Jurkat, Clone E6-1 (cell line): ENCODE measurements at regions not wholly inside any gene's neighbourhood (a gene's known extent, or its start where the extent isn't known, plus 50 kb on each side); places are given as distances from the start of the nearest gene placed in this dataset.
"Not testable (repeated sequence)": the region's sequence is repeated elsewhere in the genome, so short reads cannot be mapped to it uniquely, and the experiment has no call there.

Experiments used
- DNase-seq: peaks from one replicate; pipeline ENCODE4 v3.0.0-alpha.2; 2011; ENCODE audit warnings: low read depth, low spot score
- H3K4me3 ChIP-seq: 2 replicates; pipeline ENCODE4 v1.5.1; 2011; ENCODE audit warnings: mild to moderate bottlenecking, low read length, control low read depth, moderate library complexity

DNA sequence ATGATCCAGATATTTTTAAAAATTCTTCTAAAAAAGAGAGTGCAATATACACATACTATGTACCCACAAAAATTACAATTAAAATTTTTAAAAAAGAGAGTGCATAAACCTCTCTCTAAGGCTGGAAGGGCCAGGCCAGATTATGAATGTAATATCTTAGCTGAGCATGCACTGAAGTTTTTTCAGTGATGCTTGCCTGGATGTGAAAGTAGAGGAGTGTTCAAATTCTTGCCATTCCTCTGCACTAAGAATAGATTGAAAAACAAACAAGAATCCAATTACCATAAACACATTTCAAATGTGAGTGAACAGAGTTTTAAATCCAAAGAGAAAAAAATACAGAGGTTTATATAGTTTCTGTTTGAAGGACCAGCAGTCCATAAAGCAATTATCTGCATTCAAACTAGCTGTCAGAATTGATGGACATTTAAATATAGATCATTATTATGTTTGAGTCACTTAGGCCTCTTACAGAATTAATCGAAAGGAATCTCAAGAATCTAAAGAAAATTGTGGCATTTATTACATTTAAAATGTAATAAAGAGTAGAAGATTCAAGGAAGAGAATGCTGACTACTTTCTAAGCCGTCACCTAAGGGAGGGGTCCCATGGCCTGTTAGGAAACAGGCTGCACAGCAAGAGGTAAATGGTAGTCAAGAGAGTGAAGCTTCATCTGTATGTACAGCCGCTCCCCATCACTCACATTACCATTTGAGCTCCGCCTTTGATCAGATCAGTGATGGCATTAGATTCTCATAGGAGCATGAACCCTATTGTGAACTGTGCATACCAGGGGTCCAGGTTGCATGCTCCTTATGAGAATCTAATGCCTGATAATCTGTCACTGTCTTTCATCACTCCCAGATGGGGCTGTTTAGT is 159.3 kb upstream of the MDFIC2 start:
- no peak overlapping the region for H3K4me3 ChIP-seq
- DNase-seq = no peak

DNA sequence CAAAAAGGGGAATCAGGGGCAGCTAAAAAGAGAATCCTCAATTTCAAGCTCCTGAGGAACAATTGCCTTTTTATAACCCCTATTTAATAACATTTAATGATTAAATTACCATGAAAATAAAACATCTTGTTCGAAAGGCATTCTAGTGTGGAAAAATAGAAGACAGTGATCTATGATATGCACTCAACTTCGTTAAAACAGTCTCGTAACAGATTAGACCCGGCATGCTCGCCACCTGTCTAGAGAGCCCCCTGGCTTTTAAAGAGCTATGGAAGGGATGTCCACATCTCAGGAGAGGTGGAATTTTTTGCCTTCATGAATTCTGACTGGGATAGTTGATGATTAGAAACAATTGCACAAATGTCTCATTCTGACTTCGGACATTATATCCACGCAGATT is 153.7 kb upstream of the MDFIC2 start:
- DNase-seq = no peak
- no peak overlapping the region for H3K4me3 ChIP-seq

DNA sequence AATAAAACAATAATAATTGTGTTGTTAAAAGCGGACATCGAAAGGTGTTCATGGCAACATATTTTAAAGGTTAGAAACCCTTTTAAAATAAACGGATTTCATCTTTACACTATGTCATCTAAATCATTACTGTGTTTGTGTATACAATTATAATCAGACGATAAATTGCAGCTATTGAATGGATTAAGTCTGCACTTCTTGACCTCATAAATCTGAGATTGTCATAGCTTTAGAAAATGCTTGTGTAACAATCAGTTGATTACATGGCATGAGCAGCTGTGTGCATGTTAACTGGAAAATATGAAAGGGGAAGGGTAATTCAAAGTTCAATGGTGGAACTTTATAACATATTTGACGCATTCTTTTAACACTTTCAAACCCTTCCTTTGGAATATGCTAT is 152.4 kb upstream of the MDFIC2 start:
- no peak overlapping the region for H3K4me3 ChIP-seq
- DNase-seq = no peak

DNA sequence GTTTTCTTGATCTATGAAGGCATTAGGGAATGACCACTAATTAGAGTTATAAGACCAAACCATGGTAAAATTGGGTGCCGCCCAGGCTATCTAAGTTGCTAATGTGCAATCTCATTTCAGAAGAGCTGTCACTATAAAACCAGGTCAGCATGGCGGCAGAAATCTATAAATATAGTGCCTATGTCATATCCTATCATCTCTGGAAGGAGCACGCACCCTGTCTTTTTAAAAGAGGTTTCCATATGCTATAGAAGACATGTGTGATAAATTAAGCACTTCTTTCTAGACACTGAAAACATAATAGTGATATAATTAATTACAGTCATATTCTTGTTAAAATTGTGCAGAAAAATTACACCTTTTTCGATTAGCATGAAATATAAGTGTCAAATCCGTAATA is 152.0 kb upstream of the MDFIC2 start:
- no peak overlapping the region for H3K4me3 ChIP-seq
- DNase-seq = no peak

DNA sequence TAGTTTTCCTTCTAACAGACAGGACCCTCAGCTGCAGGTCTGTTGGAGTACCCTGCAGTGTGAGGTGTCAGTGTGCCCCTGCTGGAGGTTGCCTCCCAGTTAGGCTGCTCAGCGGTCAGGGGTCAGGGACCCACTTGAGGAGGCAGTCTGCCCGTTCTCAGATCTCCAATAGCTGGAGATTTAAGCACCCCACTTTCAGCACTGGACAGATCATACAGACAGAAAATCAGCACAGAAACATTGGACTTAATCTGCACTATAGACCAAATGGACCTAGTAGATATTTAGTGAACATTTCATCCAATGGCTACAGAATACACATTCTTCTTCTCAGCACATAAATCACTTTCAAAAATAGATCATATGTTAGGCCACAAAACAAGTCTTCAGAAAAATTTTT is 137.8 kb upstream of the MDFIC2 start:
- H3K4me3 ChIP-seq, DNase-seq: not testable (repeated sequence)

DNA sequence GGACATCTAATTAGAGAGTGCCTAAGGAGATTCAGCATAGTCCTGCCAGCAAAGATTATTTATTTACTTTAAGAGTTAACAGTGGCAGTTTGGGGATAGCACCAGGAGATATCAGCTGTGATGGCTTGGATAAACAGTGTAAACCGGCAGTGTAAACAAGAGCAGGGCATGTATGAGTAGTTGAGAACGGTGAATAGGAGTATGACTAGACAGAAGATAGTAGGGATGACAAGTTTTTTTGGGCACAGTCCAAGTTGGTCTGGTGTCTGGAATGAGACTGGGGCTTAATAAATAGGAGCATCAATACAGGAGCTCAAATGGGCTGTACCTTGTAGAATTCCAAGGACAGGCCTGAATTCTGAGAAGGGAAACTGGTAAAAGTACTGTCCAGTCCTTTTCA is 123.0 kb upstream of the MDFIC2 start:
- DNase-seq, H3K4me3 ChIP-seq: not testable (repeated sequence)

DNA sequence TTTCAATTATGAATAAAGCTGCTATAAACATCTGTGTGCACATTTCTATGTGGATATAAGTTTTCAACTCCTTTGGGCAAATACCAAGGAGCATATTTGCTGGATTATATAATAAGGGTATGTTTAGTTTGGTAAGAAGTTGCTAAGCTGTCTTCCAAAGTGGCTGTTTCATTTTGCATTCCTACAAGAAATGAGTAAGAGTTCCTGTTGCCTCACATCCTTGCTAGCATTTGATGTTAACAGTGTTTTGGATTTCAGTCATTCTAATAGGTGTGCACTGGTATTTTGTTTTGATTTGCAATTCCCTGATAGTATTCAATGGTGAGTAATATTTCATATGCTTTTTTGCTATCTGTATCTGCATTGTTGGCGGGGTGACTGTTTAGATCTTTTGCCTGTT is 120.7 kb upstream of the MDFIC2 start:
- no peak overlapping the region for H3K4me3 ChIP-seq
- DNase-seq = no peak

DNA sequence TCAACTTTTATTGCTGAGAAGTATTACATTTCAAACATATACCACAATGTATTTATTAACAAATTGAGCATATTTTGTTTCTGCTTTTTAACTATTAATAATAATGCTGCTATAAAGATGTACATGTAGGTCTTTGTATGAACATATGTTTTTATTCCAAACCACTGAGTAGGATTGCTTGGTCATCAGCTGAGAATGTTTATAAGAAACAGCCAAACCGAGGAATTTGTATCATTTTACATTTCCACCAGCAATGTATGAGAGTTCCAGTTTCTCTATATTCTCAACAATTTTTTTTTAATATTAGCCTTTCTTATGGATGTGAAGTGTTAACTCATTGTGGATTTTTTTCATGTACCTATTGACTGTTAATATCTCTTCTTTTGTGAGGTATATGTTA is 119.5 kb upstream of the MDFIC2 start:
- no peak for DNase-seq
- no peak overlapping the region for H3K4me3 ChIP-seq

DNA sequence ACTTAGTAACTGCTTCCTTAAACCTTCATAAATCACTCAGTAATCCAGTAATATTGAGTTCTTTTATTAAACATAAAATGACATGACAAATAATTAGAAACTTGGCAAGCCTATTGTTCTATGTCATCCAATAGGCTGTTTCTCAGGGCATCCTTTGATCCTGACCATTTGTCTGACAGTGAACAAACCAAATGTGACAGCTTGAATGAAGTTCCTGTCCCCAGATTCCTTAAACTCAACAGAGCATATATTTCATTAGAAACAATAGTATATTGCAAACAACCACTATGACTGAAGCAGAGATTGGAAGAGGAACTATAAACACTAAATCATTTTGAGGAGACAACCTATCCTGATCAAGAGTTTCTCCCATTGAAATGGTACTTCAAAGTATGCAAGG is 113.6 kb upstream of the MDFIC2 start:
- no peak overlapping the region for H3K4me3 ChIP-seq
- DNase-seq = no peak

DNA sequence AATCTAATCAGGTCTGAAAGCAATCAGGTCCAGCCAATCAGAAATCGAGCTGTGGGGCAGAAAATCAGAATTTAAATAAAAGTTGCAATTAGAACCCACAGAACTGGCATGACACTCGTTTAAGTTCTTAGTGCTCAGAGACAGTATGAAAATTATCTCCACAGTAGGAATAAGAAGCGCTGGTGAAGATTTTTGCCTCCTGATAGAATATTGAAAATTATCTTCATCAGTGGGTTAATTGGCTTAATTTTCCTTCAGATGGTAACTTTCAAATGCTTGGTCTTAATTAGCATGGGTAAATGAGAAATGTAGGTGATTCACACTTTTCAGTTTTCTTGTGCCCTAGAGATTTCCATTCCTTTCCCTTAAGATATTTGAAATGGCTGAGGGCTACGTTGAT is 109.1 kb upstream of the MDFIC2 start:
- no peak for DNase-seq
- H3K4me3 ChIP-seq = no peak overlapping the region

DNA sequence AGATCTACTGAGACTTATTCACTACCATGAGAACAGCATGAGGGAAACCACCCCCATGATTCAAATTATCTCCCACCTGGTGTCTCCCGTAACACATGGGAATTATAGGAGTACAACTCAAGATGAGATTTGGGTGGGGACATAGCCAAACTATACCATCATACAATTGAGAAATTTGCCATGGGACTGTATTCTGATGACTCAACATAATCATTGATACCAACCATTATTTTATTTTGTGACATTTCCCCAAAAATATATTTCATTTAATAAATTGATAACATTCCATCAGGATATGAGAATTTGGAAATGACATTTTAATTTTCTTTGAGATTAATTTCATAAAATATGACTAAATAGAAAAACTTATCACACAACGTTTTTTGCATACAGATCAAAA is 96.6 kb upstream of the MDFIC2 start:
- no peak overlapping the region for H3K4me3 ChIP-seq
- DNase-seq = no peak

DNA sequence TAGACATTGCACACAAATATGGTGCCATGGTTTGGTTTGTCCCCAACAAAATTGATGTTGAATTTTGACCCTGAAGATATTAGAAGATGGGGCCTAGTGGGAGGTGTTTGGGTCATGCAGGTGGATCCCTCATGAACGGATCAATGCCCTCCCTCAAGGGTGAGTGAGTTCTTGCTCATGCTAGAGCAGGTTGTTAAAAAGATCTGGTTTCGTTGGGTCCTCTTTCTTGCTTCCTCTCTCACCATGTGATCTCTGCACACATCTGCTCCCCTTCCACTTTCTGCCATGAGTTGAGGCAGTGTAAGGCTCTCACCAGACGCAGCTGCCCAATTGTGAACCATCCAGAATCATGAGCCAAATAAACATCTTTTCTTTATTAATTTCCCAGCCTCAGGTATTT is 87.8 kb upstream of the MDFIC2 start:
- no peak for DNase-seq
- no peak overlapping the region for H3K4me3 ChIP-seq

DNA sequence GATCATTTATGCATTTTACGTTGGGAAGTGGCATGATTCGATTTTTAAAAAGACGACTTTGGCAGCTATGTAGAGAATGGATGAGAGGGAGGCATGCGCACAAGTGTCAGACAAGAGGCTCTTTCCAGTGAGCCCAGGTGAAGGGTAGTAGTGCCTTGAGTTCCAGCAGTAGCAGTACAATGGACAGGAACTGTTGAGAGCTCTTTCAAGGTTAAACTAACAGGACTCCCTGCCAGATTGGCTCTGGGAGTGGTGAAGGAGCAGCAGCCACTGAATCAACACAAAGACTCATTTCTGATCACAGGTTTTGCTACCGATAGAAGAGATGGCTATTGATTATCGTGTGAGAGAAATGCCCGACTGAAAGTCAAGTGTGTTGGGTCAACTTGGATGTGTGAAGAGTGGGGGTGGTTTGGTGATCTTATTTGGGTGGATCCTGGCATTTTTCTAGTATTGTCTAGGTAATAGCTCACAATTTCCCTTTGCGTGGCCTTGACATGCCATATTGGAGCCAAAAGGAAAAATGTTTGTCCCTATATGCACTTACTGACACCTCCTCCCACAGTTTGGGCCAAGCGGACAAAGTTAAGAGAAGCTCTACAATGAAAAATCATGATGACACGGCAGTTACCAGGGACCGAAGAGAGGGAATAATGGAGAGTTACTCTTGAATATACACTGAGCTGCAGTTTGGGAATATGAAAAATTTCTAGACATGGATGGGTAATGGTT is 81.6 kb upstream of the MDFIC2 start:
- no peak for DNase-seq
- no peak overlapping the region for H3K4me3 ChIP-seq

DNA sequence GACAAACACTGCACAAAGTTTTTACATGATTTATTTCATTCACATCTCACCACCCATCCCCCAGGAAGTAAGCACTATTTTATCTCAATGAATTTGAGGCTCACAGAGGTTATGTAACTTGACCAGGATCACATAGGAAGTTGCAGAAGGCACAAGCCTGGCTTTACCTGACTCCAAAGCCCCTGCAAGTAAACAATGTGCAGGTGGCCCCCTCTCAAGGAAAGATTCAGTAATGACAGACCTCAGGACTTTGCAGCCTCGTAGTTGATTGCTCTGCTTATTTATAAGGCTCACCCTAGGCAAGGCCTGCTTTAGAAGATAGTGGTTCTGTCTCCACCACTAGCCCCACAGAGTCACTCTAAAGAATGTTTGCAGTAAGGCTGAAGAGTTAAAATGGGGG is 79.8 kb upstream of the MDFIC2 start:
- H3K4me3 ChIP-seq = no peak overlapping the region
- no peak for DNase-seq

DNA sequence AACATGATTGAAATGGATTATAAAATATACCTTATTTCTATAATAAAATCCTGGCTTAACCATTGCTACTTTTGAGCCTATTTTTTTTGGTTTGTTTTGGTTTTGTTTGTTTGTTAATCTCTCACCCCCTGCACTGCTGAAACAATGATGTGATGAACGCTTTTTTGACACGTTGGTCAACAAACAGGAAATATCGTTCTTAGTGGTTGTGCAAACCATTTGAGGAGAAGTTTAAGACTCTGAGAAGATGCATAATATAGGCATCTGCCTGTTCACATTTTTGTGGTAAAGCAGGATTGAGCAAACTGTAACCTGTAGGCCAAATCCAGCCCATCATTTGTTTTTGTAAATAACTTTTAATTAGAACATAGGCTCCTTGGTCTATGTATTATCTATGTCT is 75.5 kb upstream of the MDFIC2 start:
- DNase-seq = no peak
- no peak overlapping the region for H3K4me3 ChIP-seq

DNA sequence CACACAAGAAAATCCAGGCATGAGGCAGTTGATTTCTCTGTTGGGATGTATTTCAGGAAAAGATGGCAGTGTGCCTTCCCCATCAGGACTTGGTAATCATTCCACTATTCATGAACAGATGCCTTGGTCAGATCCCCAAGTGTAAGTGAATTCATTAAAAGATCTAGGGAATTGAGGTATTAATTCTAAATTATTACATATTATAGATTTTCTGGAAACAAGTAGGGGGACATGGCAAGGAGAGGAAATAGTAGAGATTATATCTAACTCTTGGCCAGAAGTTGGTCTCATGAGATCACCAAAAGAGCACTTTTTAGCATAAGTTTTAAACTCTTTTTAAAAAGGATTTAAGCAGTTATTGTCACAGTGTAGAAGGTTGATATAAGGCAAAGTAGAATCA is 74.4 kb upstream of the MDFIC2 start:
- no peak overlapping the region for H3K4me3 ChIP-seq
- DNase-seq = no peak

DNA sequence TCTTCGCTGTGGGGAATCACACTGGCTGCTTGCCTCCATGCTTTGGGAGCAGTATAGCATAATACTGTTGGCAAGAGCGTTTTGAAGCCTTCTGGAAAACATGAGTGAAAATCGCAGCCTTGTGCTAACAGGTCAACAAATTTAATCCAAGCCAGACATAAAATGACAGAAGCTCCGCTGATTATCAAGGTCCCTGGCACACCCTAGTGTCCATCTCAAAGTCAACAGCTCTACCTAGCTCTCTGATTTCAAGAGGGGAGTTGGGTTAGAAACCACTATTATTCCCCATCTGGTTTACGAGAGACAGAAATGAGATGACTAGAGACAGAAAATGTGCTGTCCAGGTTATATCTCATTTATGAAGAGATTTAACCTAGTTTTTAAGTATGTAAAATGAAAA is 73.6 kb upstream of the MDFIC2 start:
- DNase-seq = no peak
- H3K4me3 ChIP-seq = no peak overlapping the region

DNA sequence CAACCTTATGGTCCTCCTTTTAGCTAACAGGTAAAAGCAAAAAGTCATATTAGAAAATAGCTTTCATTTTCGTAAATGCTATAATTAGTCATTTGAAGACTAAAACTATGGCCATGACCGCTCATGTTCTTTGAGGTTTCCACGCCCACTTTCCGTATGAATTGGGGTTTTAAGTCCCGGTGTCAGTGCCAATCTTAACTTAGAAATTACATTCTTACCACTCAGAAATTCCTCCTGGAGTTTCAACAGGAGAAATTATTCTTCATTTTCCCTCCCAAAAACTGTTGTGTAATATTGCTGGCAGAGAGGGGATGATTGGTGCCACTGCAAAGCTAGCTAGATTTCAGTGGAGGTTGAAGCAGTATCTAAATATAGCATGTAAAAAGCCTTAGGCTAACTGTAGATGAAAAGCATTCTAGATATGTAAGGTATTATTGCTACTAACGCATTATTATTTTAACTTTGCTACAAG is 71.0 kb upstream of the MDFIC2 start:
- H3K4me3 ChIP-seq = no peak overlapping the region
- DNase-seq = no peak

DNA sequence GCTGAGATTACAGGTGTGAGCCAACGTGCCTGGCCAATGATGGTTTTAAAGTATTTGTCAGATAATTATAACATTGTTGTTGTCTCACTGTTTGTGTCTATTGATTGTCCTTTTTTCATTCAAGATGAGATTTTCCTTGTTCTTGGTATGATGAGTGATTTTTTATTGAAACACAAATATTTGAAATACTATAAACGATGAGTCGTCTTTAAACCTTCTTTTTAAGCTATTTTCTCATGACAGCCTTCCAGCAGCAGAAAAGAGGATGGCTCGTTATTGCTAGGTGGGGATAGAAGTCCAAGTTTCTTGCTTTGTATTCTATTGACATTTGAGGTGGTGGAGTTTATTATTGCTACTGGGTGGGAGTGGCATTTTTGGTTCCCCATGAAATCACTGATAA is 61.7 kb upstream of the MDFIC2 start:
- no peak for DNase-seq
- no peak overlapping the region for H3K4me3 ChIP-seq
